HG03196 (cell line): ENCODE measurements at regions not wholly inside any gene's neighbourhood (a gene's known extent, or its start where the extent isn't known, plus 50 kb on each side); places are given as distances from the start of the nearest gene placed in this dataset.
"Not testable (repeated sequence)": the region's sequence is repeated elsewhere in the genome, so short reads cannot be mapped to it uniquely, and the experiment has no call there.

Source experiments
- ATAC-seq: cut with Tn5 transposase; IDR thresholded peaks from one replicate; pipeline ENCODE4 v1.9.1; 2021; ENCODE audit not compliant: unreplicated experiment

GRCh38 chr1:30138891-30139290 is 584.5 kb downstream of the MATN1 start:
- no peak for ATAC-seq

- ATAC-seq, result no peak
Observed at GRCh38 chr1:30137001-30137400, 586.4 kb downstream of the MATN1 start.

GRCh38 chr1:30135698-30136097 is 587.7 kb downstream of the MATN1 start:
- no peak for ATAC-seq

- no peak for ATAC-seq
Observed at GRCh38 chr1:30134466-30135217, 588.7 kb downstream of the MATN1 start.

GRCh38 chr1:30133414-30134055 is 589.9 kb downstream of the MATN1 start:
- ATAC-seq, result no peak

GRCh38 chr1:30132602-30133286 is 590.6 kb downstream of the MATN1 start:
- ATAC-seq, result no peak

GRCh38 chr1:30130566-30130965 is 592.8 kb downstream of the MATN1 start:
- ATAC-seq, result not testable (repeated sequence)

GRCh38 chr1:30130099-30130498 is 593.3 kb downstream of the MATN1 start:
- no peak for ATAC-seq

GRCh38 chr1:30129421-30130055 is 593.8 kb downstream of the MATN1 start:
- ATAC-seq, result no peak

- no peak for ATAC-seq
Observed at GRCh38 chr1:30129001-30129408, 594.4 kb downstream of the MATN1 start.

- no peak for ATAC-seq
Observed at GRCh38 chr1:30126848-30127247, 596.5 kb downstream of the MATN1 start.

- ATAC-seq, result no peak
Observed at GRCh38 chr1:30125821-30126170, 597.6 kb downstream of the MATN1 start.

GRCh38 chr1:30125021-30125820 is 598.2 kb downstream of the MATN1 start:
- ATAC-seq, result no peak

- no peak for ATAC-seq
Observed at GRCh38 chr1:30123896-30124295, 599.5 kb downstream of the MATN1 start.

- ATAC-seq, result no peak
Observed at GRCh38 chr1:30123036-30123435, 600.3 kb downstream of the MATN1 start.

GRCh38 chr1:30120245-30121000 is 603.0 kb downstream of the MATN1 start:
- ATAC-seq, result no peak

- ATAC-seq, result no peak
Observed at GRCh38 chr1:30117685-30118084, 605.7 kb downstream of the MATN1 start.

GRCh38 chr1:30111431-30111830 is 612.0 kb downstream of the MATN1 start:
- ATAC-seq, result no peak

- ATAC-seq, result no peak
Observed at GRCh38 chr1:30110846-30111245, 612.5 kb downstream of the MATN1 start.

- ATAC-seq, result no peak
Observed at GRCh38 chr1:30109853-30110252, 613.5 kb downstream of the MATN1 start.
